Brain microvascular endothelial cell (primary cell): ENCODE measurements at regions not wholly inside any gene's neighbourhood (a gene's known extent, or its start where the extent isn't known, plus 50 kb on each side); places are given as distances from the start of the nearest gene placed in this dataset.

Experiments used
- DNase-seq: peaks from one replicate; pipeline ENCODE4 v3.0.0-alpha.2; 2020
- H3K27ac ChIP-seq: fragments of 250-450 bp; sonication (Bioruptor Pico); 2 replicates; pipeline ENCODE4 v1.5.1; 2020; ENCODE audit warnings: mild to moderate bottlenecking, moderate library complexity
- H3K27me3 ChIP-seq: fragments of 250-450 bp; sonication (Bioruptor Pico); replicated peaks from 2 replicates; pipeline ENCODE4 v1.5.1; 2020; ENCODE audit warnings: mild to moderate bottlenecking
- H3K36me3 ChIP-seq: fragments of 250-450 bp; sonication (Bioruptor Pico); replicated peaks from 2 replicates; pipeline ENCODE4 v1.5.1; 2020; ENCODE audit warnings: mild to moderate bottlenecking
- H3K4me3 ChIP-seq: 2 replicates; pipeline ENCODE4 v1.5.1; 2011; ENCODE audit warnings: low read depth, mild to moderate bottlenecking, control low read depth, low read length, moderate library complexity
- in situ Hi-C: cut with HindIII; loops from 2 replicates; pipeline ENCODE4 v1.10.0; 2017; ENCODE audit warnings: low sequenced_read_pairs, low pct_ligation_motif_present
- TF ChIP-seq, protein P1 (sequence below): IDR thresholded peaks from 2 replicates; pipeline ENCODE4 v1.5.1; 2011; ENCODE audit warnings: low read depth, mild to moderate bottlenecking, moderate library complexity, low read length, control low read depth, inconsistent platforms; ENCODE audit errors: missing control alignments

DNA sequence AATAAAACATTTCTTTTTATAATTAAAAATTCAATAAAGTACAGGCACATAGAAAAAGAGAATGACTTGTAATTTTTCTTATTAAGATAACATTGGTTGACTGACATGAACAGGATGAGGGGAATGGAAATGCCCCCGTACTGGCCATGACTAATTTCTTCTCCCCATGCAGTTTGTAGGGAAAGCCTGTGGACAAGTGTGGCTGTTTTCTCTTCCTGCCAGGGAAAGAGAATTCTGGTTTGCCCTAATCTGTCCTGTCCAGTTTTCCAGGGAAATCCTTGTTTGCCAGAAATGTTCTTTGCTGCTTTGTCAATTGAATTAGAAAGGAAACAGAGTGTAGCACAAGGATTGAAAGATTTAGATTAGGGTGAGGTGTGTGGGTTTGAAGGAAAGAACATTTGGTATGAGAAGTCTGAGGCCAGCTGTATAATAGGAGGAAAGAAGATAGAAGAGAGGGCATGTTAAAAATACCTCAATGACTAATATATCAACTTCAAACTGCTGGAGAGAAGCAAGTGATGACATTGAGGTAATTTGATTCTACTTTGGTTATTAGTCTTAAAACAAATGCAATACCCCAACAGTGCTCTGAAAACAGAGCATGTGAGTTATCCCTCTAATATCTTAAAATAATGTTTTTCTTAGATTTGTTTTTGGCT is 593.9 kb upstream of the ZNF804A start:
- H3K27me3 ChIP-seq = no peaks in the 10 kb centered on the region
- TF ChIP-seq, protein P1, sequence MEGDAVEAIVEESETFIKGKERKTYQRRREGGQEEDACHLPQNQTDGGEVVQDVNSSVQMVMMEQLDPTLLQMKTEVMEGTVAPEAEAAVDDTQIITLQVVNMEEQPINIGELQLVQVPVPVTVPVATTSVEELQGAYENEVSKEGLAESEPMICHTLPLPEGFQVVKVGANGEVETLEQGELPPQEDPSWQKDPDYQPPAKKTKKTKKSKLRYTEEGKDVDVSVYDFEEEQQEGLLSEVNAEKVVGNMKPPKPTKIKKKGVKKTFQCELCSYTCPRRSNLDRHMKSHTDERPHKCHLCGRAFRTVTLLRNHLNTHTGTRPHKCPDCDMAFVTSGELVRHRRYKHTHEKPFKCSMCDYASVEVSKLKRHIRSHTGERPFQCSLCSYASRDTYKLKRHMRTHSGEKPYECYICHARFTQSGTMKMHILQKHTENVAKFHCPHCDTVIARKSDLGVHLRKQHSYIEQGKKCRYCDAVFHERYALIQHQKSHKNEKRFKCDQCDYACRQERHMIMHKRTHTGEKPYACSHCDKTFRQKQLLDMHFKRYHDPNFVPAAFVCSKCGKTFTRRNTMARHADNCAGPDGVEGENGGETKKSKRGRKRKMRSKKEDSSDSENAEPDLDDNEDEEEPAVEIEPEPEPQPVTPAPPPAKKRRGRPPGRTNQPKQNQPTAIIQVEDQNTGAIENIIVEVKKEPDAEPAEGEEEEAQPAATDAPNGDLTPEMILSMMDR = no peak
- in situ Hi-C loops = no loop called here
- H3K36me3 ChIP-seq = no peaks in the 10 kb centered on the region
- H3K4me3 ChIP-seq = no peak overlapping the region
- H3K27ac ChIP-seq = no peak overlapping the region
- DNase-seq = peak; percentile 8

DNA sequence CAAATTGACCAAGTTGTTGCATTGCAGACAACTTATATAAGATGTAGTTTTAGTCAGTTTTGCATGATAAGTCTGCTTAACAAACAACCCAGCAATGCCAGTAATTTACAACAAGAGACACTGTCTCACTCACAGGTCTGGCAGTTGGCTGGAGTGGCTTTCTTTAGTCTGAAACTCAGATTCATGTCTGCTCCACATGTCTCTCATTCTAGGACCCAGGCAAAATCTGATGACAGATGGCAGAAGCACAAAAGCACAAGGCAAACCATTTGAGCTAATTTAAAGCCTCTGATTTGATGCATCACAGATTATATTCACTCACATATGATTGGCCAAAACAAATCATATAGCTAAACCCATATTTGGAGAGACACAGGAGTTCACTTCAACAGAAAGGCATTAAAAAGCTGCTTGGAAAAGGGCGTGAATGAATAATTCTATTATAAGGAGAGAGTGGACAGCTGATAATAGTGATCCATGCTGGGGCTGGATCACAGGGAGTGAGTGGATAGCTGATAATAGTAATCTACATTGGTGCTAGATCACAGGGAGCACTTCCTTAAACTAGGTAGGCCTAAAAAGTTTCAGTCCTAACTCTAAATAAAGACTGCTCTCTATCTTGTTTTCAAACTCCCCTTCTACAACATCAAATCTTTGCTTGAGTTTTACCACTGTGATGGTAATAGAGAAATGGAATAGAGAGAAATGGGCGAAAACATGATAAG is 593.2 kb upstream of the ZNF804A start:
- peak; percentile 61 for DNase-seq
- H3K36me3 ChIP-seq = no peaks in the 10 kb centered on the region
- in situ Hi-C loops = no loop called here
- TF ChIP-seq, protein P1 = no peak
- no peak overlapping the region for H3K4me3 ChIP-seq
- no peak overlapping the region for H3K27ac ChIP-seq
- no peaks in the 10 kb centered on the region for H3K27me3 ChIP-seq

DNA sequence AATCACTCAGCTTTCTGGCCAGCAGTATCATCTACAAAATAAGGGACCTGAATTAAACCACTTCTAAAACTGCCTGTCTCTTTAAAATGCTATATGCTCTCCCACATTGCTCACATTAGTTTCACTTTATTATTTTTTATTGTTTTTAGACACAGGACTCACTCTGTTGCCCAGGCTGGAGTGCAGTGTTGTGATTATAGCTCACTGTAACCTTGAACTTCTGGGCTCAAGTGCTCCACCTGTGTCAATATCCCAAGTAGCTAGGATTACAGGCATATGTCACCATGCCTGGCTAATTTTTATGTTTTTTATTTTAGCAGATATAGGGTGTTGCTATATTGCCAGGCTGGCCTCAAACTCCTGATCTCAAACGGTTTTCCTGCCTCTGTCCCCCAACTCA is 591.3 kb upstream of the ZNF804A start:
- Histone ChIP-seq H3K4me3 (no peak overlapping the region), H3K27me3 (no peaks in the 10 kb centered on the region), H3K27ac (no peak overlapping the region), H3K36me3 (no peaks in the 10 kb centered on the region)
- TF ChIP-seq, protein P1 = no peak
- in situ Hi-C loops = no loop called here
- no peak for DNase-seq

DNA sequence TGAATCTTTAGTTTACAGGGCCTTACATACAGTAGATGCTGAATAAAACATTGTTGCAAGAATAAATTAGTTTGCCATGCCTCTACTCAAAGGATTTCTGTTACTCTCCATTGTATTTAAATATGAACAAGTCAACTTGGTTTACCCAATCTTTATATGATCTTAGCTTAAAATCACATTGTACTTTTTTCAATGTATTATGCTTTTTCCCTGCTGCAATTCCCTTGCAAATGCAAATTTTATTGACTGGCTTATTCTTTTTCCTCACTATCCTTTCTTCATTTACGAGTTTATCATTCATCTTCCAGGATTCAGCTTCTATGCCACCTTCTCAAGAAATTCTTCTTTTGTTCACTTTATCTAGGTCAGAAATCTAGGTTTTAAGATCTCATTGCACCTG is 571.4 kb upstream of the ZNF804A start:
- no peaks in the 10 kb centered on the region for H3K27me3 ChIP-seq
- no peak overlapping the region for H3K4me3 ChIP-seq
- no peak overlapping the region for H3K27ac ChIP-seq
- DNase-seq = no peak
- in situ Hi-C loops = no loop called here
- no peaks in the 10 kb centered on the region for H3K36me3 ChIP-seq
- TF ChIP-seq, protein P1 = no peak

DNA sequence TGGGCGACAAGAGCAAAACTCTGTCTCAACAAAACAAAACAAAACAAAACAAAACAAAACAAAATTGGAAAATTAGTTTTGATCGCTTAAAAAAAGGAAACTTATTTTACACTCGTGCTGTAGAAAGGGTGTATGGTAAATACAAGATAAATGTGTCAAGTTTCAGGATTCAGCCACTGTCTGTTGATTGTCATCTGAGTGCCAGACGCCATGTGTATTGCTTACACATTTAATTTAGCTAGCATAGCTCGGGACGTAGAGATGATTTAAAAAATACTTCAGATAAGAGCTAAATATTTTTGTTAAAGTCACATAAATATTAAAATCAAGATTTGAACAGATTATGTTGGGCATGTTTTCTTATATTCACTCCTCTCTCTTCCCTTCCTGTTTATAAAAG is 568.1 kb upstream of the ZNF804A start:
- H3K27ac ChIP-seq = no peak overlapping the region
- H3K27me3 ChIP-seq = no peaks in the 10 kb centered on the region
- no peak for DNase-seq
- in situ Hi-C loops = no loop called here
- H3K36me3 ChIP-seq = no peaks in the 10 kb centered on the region
- no peak overlapping the region for H3K4me3 ChIP-seq
- TF ChIP-seq, protein P1 = no peak
